ENCODE measurements at regions not wholly inside any gene's neighbourhood (a gene's known extent, or its start where the extent isn't known, plus 50 kb on each side); places are given as distances from the start of the nearest gene placed in this dataset.

DNA sequence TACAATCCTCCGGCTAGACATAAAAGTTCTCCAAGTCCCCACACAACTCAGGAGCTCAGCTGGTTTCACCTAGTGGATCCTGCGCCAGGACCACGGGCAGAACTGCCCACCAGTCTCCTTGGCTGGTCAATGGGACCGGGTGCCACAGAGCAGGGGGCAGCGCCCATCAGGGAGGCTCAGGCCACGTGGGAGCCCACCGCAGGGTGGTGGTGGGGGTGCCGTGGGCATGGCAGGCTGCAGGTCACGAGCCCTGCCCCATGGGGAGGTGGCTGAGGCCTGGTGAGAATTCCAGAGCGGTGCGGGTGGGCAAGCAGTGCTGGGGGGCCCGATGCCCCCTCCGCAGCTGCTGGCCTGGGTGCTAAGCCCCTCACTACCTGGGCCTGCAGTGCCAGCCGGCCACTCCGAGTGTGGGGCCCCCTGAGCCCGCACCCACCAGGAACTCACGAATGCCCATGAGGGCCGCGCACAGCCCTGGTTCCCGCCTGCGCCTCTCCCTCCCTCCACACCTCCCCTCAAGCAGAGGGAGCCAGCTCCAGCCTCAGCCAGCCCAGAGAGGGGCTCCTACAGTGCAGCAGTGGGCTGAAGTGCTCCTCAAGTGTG, 1091.9 kb upstream of the TENM4 start:
- no peak for DNase-seq

GRCh38 chr11:80529726-80530125, 1088.9 kb upstream of the TENM4 start:
- no peak for DNase-seq

DNA sequence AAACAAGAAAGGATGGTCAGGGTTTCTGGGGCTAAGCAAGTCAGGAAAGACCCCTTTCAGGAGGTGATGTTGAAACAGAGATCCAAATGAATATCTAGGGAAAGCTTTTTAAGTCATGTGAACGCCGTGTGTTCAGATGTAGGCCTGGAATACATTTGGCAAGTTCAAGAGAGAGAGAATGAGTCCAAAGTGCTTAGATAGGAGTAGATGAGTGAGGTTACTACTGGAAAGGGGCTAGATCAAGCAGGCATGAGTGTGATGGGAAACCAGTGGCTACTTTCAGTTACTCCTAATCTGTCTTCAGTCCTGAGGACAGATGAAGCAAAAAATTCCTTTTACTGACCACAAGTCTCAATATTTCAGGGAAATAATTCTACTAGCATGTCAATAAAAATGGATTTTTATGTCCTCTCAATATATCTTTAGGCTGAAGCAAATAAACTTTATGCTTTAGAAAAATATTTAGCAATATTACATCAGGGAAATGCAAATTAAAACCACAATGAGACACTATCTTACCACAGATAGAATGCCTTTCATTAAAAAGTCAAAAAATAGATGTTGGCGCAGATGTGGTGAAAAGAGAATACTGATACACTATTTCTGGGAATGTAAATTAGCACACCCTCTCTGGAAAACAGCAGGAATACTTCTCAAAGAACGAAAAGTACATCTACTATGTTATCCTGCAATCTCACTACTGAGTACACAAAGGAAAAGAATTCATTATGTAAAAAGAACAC, 1085.0 kb upstream of the TENM4 start:
- DNase-seq = no peak

DNA sequence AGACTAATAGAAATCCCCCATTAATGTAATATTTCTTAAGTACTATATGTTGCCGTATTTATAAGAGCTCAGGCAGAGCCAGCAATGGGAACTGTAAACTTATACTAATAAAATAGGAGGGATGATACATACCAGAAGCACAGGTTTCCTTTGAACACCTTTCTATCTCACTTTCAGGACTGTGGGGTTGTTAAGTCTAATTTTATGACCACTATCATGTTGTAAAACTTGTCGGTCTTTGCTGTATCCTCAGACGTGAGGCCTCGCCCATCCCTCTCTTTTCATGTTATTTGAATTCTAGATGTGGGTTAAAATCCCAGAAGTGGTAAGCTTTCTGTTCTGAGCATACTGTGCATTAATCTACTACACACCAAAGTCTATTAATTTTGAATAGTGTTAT, 1083.5 kb upstream of the TENM4 start:
- no peak for DNase-seq

GRCh38 chr11:80523057-80523456, 1082.2 kb upstream of the TENM4 start:
- DNase-seq = no peak

DNA sequence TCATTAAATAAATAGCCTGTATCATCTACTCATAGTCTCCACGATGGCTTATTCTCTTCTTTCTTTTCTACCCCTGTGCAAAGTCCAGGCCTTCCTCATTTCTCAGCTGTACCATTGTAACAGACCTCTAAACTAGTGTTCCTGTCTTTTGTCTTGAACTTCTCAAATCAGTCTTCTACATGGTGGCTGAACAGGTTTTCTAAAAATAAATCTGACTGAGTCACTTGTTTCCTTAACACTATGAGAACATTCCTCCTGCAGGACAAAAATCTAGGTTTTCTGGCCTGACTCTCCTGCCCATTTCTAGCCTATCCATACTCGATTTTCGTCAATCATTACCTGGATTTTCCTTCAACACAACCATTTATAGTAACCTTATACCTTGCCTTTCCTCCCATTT, 1080.8 kb upstream of the TENM4 start:
- DNase-seq = no peak

DNA sequence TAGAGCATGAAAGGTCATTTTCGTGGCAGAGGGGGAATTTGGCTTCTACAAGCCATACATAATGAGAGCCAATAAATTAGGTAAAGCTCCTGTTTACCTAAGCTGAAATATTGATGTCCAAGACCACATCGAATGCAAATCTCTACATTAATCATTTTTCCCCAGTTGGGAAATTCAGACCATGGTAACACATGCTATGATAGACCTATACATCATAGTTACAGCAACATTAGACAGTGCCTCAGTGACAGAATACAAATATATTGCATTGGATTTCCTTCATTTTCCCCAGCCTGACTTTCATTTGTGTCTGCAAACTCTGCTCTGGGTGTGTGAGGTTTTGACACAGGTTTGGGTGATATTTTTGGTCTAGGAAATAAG, 1079.7 kb upstream of the TENM4 start:
- DNase-seq = no peak

DNA sequence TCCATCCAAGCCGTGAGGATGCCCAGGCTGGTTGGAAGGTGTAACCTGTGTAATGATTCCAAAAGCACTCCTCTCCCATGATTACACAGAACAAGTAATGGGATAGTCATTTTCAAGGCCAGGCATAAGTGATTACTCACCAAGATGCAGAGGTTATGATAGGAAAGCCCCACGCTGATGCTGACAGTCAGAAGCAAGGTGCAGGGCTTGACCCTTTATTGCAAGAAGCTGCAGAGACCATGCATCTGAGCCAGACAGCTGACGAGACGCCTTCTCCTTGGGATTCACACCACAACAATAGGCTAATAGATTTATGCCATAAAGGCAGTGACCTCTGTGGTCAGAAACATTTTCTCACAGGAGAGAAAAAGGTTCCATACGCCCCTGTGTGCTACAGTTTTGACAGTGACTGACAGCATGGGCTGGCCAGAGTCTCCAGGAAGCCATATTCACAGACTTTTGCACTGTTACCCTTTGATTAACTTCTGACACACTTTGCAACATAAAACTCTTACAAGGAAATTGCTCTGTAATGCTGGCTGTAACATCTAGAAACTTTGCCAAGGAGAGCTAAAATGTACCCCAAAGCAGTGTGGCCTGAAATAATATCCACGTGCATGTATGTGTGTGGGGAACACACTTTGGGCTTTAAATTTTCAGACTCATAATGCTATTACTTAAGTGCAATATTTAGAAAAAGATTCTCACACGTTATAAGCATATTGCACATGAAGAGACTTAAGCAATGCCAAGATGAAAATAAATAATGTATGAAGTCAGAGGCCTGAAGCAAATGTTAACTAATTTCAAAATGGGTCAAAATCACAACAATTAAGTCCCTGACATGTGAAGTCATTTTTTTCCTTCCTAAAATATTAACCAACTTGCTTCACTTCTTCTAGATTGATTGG, 1079.0 kb upstream of the TENM4 start:
- DNase-seq = no peak

- no peak for DNase-seq
These were observed 1076.9 kb upstream of the TENM4 start for GRCh38 chr11:80517701-80518100.

- no peak for DNase-seq
These were observed 1074.3 kb upstream of the TENM4 start for GRCh38 chr11:80515097-80515496.

- no peak for DNase-seq
These were observed 1071.7 kb upstream of the TENM4 start for GRCh38 chr11:80512491-80512890.

DNA sequence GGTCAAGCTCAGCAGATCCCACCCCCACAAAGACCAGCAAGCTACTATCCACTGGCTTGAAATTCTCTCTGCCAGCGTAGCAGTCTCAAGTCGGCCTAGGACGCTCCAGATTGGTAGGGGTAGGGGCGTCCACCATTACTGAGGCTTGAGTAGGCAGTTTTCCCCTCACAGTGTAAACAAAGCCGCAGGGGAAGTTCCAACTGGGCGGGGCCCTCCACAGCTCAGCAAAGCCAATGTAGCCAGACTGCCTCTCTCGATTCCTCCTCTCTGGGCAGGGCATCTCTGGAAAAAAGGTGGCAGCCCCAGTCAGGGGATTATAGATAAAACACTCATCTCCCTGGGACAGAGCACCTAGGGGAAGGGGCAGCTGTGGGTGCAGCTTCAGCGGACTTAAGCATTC, 1064.9 kb upstream of the TENM4 start:
- DNase-seq = no peak

DNA sequence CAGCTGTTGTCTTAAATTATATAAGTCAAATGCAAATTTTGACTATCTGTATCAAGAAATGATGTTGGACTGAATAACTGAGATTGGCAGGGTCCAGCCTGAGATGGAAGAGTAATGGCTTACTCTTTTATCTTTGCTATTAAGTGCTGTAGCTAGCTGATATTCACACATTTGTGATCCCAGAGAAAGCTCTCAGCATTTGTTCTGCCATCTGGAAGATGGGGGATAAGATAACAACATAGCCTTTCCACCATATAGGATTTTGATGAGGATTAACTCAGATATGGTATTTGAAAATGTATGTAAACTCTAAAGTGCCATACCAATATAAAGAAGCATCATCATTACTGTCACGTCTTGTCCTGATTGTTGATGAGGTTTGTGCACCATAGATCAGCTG, 1063.2 kb upstream of the TENM4 start:
- DNase-seq = no peak

- DNase-seq = no peak
These were observed 1061.7 kb upstream of the TENM4 start for GRCh38 chr11:80502511-80502910.

- no peak for DNase-seq
These were observed 1054.3 kb upstream of the TENM4 start for GRCh38 chr11:80495116-80495515.

- DNase-seq = no peak
These were observed 1047.1 kb upstream of the TENM4 start for GRCh38 chr11:80487952-80488351.

- no peak for DNase-seq
These were observed 1045.8 kb upstream of the TENM4 start for GRCh38 chr11:80486678-80487077.

GRCh38 chr11:80477178-80477577, 1036.3 kb upstream of the TENM4 start:
- no peak for DNase-seq

GRCh38 chr11:80473562-80473961, 1032.7 kb upstream of the TENM4 start:
- no peak for DNase-seq

- no peak for DNase-seq
These were observed 1029.0 kb upstream of the TENM4 start for GRCh38 chr11:80469871-80470270.

GRCh38 chr11:80466570-80466969, 1025.7 kb upstream of the TENM4 start:
- no peak for DNase-seq

- DNase-seq = no peak
These were observed 1021.4 kb upstream of the TENM4 start for GRCh38 chr11:80462211-80462610.

DNA sequence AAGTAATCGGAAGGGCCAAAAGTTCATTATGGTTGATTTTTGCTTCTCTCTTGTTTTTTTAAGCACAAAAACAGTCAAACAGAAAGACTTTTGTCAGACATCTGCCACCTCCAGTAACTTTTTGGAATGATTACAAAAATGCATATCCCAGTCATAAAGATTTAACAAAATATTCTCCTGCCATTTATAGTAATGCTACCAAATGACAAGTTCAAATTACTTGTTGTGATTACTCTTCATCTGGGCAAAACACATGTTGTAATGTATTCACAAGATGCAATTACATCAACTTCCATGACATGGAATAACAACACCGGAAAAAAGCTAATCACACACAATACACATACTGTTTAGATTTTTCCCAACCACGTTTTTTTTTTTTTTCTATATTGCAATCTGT, 1017.5 kb upstream of the TENM4 start:
- DNase-seq = no peak

DNA sequence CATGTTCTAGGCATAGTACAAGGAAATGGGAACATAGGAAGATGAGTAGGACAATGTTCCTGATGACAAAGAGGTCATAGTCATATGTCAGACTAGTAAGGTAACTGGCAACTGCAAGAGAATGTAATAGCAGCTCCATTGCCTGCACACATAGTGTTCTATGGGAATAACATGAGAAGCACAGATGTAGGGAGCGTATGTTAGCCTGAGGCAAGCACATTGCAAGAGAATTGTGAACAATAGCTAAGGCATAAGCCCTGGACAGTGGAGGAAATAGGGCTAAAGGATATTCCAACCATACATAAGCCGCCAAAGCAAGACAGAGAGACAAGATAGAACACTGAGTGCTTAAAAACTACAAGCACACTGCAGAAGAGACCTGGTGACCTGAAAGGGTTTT, 1017.0 kb upstream of the TENM4 start:
- no peak for DNase-seq
